Middle frontal gyrus (tissue), 1 donor: ENCODE measurements at regions not wholly inside any gene's neighbourhood (a gene's known extent, or its start where the extent isn't known, plus 50 kb on each side); places are given as distances from the start of the nearest gene placed in this dataset.
A peak's percentile ranks its signal among the peaks of the same experiment; 100 is the strongest.

ENCODE experiments used
- DNase-seq: peaks from one replicate; pipeline ENCODE4 v3.0.0-alpha.2; 2015; ENCODE audit warnings: low spot score; ENCODE audit errors: extremely low spot score

DNA sequence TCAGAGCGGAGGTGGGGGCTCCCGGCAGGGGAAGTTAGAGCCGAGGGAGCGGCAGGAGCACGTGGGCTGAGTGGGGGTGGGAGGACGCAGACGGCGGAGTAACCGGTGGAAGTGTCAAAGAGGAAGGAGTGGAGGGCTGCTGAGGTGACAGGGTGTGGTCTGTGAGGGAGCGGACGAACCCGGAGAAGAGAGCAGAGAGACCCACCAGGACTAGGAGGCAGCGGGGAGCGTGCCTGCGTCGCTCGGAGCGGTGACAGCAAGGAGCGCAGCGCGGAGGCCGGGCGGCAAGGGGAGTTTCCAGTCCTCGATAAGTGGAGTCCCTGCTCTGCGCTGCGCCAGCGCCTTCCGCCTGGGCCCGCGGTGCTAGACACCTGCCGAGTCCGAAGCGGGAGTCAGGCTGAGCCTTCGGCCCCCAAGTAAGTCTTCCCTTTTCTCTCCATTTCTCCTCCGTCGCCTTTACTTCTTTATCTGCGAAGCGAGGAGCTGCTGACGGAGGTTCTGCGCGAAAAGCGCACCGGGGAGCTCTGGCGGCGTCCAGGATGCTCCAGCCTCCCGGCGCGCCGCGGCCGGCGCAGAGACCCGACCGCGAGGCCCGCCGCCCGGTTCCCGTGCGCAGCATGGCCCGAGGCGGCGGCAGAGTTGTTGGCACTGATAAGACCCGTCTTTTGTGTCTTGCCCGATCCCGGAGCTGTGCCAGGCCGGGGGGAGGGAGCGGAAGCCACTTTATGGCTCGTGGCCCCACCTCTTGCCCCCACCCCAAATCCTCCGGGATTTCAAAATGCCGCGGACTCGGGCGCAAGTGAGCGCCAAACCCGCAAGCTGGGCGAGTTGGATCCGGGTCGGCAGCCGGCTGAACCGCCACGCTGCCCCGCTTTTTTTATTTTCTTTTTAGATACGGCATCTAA is 533.0 kb upstream of the SEMA6D start:
- no peak for DNase-seq

DNA sequence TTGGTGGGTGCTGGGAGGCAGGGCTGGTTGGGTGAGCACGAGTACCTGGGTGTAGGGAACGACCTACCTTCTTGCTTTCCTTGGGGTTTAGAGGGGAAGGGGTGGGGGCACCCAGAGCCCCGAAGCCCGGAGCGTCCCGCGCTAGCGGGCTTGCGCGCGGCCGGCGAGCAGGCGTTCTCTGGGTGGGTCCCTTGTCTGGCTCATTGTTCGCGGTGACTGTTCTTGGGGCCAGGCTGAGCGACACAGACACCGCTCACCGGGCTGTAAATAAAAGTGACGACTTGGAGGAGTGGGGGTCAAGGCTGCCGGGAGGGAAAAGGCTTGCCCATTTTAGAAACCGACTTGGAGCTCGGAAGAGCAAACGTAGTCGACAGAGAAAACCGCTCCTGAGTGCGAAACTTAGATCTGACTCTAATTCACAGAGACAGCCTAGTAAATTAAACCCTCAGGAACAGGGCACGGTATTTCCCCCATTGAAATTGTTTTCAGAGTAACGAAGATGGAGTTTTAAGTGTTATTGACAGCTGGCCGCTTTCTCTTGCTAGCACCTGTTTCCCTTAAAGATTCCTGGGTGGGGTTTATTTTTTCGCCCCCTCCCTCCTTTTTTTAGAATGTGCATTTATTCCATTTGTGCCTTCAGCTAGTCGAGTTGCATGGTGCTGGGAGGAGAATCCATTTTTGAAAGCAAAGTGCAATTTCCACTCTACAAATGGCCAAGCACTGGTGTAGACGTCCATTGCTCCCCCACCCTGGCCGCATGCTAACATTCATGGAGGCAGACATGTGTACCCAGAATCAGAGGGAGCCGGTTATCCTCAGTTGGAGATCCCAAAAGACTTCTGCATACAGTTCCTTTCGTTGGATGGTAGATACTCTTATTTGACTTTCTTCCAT is 532.1 kb upstream of the SEMA6D start:
- DNase-seq, result no peak

DNA sequence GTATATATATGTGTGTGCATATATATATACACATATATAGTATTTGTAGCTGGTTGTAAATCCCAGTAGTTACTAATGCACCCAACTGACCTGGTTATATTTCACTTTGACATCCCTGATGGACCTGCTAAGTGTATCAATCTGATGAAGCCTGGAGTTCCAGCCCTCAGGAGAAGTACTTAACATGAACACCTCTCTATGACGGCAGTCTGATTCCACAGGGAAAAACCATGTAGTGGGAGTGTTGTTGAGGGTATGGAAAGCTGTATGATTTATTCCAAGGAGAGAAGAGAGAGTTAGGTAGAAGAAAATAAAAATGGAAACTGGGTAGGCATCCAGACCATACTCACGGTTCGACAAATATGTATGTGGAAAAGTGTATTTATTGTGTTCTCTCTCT is 531.2 kb upstream of the SEMA6D start:
- no peak for DNase-seq

DNA sequence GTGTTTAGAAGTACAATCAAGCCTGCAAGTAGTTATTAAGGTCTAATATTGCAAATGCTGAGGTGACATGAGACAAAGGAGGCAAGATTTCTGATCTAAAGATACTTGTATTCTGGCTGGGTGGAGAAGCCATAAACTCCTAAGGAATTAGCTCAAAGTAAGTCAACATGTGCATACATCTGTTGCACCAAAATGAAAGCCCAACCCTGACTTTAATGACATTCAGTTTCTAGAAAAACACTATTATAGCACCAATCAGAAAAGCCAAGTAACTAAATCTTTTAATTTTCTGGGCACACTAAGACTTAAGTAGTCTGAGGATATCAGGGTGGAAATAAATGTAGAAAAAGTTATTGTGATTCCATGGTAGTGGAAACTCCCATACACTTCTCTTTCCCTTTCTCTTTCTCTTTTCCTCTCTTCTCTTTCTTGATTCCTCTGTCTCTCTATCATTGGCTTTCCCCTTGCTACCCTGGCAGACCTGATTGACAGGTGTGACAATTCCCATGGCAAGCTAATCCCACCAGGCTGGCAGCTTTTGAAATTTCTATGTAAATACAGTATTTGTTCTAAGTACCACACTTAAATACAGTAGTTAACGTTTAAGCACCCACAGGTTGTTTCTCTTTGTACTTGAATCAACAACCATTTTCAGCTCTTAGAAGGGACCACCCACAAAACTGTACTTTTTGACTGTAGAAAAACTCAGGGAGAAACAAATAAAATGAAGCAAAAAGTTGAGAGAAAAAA is 528.4 kb upstream of the SEMA6D start:
- no peak for DNase-seq

DNA sequence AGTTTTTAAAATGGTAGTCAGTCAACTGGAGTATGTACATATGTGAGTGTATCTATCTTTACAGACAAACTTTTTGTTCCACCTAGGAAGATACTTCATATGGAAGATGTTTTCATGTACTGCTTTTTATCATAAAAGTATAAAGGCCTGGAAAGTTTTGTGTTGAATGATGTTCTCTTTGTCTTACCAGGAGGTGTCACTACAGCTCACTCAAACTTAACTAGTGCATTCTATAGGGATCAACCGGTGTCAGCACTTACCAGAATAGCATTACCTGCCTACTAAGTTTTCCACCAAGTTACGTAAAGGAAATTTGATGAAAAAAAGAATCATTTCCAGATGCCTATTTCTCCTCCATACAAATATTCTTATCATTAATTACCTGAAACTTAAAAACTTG is 522.6 kb upstream of the SEMA6D start:
- no peak for DNase-seq

DNA sequence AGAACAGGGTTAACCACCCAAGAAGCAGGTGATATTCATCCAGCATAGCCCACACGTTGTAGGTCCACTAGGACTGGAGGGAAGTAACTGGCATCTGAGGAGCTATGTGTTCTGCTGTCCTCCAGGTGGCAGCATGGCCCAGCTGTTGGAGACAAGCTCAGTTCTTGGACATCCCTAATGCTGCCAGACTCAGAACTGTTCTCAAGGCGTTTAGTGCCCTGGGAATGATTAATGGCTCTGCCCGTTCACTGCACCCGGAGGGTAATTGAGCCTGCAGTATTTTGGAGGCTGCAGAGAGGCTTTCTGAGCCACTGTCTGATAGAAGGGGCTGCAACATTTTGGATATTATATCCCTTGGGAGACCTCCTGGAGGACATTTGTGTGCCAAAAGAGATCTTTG is 521.3 kb upstream of the SEMA6D start:
- peak; percentile 40 for DNase-seq

DNA sequence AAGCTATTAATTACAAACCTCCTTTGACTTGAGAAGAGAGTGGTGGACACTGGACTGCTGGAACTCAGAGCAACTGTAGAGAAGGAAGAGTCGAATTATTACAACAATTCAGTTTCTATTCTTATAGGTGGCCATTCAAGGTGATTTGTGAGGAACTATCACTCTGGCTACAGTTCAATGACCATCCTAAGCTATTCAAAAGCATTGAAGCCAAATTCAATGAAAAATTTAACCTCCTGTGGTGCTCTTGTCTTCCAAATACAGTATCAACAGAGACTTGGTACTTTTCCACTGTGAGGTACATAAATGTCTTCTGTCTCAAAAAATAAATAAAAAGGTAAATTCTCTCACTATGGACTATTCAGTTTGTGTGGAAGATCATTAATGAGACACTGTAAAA is 513.3 kb upstream of the SEMA6D start:
- no peak for DNase-seq

DNA sequence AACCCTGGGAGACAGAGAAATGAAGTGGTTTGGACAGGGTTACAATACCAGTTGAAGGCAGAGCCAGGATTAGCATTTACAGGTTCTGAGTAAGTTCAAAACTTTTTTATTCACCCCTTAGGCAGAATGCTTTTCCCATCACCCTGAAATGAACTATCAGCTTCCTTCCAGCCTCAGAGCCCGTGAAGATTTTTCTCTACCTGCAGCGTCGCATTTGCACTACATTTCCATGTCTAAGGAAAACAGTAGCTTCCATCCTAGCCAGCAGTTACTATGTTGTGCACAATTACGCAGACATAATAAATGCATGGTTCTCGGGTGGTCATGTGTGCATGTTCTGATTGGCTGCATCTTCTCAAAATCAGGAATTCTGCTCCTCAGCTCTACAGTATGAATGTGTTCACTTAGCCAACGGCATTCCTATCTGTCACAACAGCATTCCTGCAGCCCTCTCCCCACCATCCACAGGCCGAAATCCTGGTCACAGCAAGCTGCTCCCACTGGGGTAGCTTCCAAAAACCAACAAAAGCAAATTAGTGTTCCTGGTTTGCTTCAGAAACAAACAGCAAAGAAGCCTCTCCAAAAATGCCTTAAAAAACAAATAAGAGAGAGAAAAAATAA is 510.8 kb upstream of the SEMA6D start:
- no peak for DNase-seq

DNA sequence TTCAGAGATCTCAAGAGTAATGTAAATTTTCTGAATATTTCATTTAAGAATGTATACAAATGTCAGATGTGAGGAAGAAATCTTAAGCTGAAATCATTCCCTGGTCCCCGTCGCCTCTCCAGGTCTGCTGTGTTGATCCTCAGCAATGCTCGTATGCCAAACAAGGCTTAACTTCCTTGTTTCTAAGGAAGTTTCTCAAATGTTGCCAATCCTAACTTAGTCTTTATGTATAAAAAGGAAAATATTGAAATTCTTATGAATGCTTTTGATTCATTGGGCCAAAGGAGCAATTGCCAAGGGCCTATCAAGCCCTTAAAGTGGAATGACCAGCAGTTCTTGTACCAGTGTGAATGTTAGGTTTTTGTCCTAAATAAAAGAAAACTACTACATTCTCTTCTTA is 507.7 kb upstream of the SEMA6D start:
- DNase-seq, result no peak

DNA sequence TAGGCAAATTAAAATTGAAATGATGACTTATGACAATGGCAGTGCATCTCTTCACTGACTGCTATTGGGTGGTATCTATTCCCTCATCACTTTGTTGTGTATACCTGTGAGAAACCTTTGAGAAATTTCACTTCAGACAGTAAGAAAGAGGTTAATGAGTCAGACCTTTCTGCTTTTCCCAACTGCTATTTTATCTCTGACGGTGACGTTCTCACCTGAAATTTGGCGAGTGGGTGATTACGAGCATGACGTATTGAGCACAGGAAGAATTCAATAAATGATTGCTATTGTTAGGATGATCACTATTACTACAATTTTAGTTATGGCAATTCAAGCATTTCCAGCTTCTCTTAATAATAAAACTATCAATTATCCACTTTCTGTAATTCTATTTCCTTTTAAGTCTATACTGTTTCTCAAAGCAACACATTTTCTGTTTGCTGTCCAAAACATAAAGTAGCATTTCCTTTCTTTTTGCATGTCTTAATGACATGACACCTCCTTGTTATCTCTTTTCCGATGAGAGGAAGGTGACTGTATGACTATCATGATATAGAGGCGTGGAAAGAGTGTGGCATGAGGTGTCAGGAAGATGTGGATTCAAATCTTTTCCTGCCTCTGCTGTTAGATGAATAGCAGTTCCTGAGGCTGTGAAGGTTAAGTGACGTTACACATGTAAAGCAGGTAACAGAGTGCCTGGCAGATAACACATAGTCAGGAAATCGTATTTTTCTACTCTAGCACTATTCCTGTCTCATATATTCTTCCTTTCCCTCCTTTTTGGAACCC is 504.9 kb upstream of the SEMA6D start:
- DNase-seq, result no peak

DNA sequence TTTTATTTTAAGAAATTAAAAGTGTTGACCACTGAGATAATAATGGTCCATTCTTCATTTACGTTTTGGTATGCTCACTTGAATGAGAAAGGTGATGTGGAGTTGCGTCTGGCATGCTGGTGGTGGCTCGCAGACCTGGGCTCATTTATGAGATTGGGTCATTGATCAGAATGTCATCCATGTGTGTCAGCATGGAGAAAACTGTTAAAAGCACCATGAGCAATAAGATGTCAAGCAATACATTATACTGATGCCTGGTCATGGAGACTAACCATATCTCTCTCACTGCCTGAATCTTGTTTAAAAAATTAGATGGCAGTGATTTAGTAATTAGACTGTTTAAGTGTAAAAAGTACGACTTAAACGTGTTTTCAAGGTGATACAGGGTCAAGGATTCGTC is 503.4 kb upstream of the SEMA6D start:
- no peak for DNase-seq

DNA sequence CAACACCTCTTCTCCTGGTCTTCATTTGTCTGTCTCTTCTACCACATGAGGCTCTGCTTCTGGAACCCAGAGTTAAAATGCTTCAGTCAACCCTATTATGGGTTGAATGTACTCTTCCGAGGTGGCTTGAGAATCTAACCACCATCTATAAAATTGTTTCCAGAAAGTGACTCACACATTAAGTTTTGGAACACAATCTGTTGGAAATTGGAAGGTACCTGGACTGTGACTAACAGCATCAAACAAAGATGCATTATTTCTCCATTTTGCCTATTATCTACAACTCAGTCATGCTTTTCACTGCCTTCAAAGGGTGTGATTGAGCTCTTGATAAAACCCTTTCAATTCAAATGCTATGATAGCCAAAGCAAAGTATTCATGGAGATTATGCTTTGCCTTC is 499.0 kb upstream of the SEMA6D start:
- DNase-seq, result no peak

DNA sequence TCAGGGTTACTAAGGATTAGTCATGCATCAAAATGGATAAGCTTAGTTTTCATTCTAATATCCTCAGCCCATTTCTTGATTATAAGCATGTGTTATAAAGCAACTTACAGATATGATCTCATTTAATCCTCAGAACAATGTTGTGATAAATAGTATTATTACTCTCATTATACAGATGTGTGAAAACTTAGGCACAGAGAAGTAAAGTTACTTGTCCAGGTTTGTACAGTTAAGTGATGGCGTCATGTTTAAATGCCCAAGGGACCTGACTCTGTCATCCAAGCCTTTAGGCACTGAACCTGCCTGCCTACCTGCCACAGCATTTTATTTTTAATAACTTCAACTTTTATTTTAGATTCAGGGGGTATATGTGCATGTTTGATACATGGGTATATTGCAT is 472.9 kb upstream of the SEMA6D start:
- no peak for DNase-seq

DNA sequence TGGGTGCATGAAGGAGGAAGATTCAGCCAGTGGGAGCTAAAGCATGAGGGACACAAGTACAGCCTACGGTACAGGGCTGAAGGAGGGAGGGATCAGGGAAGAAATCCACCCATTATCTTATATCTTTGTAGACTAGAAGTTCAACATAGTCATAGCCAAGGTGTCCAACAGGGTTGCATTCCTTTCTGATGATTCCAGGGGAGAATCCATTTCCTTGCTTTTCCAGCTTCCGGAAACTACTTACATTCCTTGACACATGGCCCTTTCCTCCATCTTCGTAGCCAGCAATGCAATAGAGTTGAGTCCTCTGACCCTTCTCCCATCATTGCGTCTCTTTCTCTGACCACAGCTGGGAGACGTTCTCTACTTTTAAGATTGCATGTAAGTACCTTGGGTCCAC is 471.0 kb upstream of the SEMA6D start:
- no peak for DNase-seq

DNA sequence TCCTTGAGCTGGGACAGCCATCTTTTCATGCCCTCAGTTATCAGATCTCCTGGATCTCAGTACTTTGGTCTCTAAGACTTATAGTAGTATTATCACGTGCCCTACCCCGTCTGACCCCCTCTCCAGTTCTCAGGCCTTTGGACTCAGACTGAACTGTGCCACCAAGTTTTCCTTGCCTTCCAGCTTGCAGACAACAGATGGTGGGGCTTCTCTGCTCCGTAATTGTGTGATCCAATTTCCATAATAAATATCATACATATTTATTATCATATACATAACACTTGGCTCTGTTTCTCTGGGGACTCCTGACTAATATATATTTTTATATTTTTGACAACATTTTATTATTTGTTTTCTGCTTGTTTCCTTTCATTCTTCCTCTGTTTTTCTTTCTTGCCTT is 458.8 kb upstream of the SEMA6D start:
- DNase-seq, result no peak

DNA sequence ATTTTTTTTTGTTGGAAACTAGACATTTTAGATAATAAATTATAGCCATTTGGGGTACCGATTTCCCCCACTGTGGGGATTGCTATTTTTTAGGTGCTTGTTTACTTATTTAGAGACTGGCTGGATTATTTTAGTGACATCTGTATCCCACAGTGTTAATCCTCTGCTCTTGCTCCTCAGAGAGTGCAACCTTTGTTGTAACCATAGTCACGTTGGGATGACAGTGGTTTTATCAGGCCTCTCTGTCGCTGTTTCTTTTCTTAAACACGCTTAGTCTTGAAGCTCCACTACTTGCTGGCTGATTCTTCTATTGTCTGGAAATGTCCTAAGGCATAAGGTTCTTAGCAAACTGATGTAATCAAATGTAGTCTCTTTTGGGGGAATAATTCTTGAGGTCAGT is 451.6 kb upstream of the SEMA6D start:
- no peak for DNase-seq

DNA sequence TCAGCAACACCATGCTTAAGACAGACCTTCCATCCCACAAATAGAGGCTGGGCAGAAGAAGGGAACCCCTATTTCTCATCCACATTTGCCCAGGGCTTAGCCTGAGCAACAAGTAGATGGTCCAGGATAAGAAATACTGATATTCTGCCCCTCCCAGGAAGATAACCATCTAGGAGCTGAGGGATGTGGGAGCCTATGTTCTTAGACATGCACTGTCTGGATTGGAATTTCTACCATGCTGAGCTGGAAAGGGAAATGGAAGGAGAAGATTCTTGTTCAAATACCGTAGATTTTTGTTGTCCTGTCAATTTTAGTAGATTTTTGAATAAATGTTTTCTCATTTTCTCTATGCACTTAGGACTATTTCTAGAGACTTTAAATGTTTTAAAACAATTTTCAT is 450.7 kb upstream of the SEMA6D start:
- DNase-seq, result no peak

DNA sequence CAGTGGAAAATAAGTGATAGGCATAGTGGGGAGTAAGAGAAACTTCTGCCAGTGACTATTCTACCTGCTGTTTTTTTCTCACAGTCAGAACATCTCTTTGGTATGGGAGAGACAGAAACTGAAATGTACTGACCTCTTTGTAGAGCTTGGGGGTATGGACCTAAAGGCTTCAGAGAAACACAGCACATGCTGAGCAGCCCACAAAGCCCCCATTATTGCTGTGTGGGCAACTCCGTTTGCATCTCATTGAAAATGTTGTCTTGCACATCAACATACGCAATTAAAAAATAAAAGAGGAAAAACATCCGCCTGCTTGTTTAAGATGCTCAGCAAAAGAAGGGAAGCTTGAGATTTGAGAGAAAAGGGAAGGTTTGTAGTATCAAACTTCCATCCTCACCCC is 443.4 kb upstream of the SEMA6D start:
- DNase-seq, result no peak

DNA sequence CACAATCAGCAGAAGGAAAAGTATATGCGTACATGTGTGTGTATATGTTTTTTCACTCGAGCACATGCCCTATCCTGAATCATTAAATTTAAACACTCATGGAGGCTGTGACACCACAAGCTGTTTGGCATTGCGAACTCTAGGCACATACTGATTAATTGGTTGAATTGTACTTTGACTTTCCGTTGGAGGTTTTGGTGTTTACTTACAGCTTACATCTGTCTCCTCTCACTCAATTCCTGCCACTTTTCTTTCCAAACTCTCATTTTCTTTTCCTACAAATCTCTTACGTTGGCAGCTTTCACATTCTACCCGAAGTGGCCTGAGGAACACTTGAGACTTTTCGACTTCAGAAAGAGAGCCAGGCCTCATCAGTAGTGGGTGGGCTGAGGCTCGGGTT is 434.1 kb upstream of the SEMA6D start:
- no peak for DNase-seq

DNA sequence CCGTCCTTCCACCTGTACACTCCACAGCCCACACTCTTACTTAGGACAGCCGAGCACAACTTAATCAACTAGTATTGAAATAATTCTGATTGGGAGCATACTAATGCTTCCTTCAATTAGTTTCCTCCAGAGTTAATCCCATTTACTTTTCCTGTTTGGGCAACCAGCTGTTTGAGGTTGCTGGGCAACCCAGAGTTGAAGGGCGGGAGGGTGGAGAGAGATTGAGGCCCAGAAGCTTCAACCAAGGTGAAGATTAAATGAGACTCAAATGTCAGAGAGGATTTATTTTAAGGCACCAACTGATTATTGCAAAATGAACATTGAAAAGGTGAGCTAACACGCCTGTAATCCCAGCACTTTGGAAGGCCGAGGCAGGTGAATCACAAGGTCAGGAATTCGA is 428.5 kb upstream of the SEMA6D start:
- DNase-seq, result no peak

DNA sequence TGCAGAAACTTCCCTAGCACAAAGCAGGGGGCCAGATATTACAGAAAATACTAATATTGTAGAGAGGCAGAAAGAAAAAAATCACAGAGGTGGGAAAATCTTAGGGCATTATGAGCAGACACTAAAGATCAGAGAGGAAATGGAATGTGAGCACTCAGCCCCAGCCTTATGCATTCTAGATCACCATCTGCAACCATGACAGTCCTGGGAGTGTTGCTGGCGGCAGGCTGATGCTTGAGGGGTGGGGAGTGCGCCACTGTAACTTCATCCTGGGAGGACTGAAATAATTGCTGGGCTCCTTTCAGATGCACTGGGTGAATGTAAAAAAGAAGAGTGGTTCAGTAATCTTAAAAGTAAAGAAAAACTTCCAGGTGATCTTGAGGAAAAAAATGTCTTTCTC is 427.6 kb upstream of the SEMA6D start:
- DNase-seq, result no peak
